ENCODE measurements at regions not wholly inside any gene's neighbourhood (a gene's known extent, or its start where the extent isn't known, plus 50 kb on each side); places are given as distances from the start of the nearest gene placed in this dataset.

DNA sequence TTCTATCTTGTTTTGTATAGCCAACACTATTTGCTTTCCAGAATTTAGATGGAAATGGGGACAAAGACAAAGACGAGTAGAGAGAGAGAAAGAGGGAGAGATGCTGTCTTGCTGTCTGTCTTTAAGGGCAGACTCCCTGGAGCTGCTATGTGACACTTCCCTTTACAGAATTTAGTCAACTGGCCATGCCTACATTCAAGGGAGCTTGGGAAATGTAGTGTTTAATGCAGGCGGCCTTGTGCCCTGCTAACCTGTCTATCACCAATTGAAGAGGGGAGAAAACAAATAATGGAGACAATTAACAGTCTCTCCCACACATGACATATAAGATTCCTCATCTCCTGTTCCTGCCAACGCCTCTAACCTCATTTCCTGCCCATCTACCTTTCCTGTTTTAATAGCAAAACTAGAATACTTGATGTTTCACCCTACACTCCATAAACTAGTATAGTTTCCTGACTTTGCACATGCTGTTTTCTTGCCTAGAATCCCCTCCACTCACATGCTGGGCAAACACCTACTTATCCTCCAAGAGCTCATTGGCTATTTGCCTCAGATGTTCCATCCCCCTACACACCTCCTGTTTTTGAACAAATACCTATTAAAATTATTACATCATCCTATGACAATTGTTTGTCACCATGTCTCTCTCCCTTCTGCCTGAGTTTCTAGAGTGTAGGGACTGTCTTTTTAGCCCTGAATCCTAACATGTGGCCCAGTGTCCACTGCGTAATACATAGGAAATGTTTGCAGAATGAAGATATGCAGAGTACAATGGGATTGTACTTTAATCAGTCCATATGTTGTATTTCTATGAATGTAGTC is 117.2 kb downstream of the SLC25A24 start:
- no peak for DNase-seq (ENCODE audit: low read depth)

DNA sequence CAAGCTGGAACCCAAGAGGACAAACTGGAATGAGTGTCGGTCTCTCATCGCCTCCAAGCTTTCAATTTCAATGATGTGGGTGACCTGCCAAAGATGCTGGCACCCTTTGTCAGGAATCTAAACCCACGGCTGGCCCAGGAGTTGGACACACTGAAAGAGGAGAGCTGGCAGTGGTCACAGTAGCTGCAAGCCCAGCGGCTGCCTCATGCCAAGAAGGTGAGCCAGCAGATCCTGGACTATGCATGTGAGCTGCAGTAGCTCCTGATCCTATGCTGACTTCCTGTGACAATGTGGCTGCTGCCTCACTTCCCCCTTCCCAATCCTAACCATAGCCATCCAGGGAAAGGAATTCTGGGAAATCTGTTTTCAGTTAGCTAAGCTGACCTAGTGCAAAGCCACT is 117.0 kb upstream of the VAV3 start:
- DNase-seq (ENCODE audit: low read depth), result no peak

GRCh38 chr1:108080448-108080847 is 115.5 kb upstream of the VAV3 start:
- no peak for DNase-seq (ENCODE audit: low read depth)

- no peak for DNase-seq (ENCODE audit: low read depth)
These were observed 114.6 kb upstream of the VAV3 start for GRCh38 chr1:108079440-108080025.

DNA sequence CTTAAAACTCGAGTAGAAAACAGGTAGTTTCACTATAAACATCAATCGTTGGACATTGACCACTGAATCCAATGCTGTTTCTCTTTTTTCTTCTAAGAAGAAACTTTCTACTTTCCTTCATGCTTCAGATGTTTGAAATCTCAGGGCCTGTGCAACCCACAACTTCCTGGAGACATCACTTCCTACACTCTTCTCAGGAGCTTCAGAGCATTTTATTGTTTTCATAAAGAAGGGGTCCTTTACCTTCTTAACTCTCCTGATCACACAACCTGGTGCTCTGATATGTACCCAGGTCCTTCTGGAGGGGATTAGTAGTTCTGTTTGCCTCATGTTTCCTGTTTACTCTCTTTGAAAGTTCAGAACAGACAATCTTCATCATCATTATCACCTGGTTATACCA is 113.0 kb upstream of the VAV3 start:
- no peak for DNase-seq (ENCODE audit: low read depth)

- DNase-seq (ENCODE audit: low read depth), result no peak
These were observed 110.1 kb upstream of the VAV3 start for GRCh38 chr1:108075055-108075454.

DNA sequence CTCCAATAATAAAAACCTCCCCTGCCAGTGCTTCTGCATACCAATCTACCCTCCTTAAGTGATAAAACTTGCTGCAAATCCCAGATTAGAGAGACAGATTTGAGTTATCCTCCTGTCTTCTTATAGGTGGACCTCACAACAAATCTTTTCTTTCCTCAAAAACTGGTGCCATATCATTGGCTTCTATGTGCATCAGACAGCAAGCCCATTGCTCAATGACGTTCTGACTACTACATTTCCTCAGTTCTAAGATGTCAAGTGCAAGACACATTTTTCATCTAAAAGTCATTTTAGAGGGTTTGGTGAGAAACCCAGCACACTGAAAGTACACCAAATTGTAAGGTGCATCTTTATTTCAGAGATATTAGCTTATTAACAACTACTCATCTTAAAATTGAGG is 107.8 kb upstream of the VAV3 start:
- no peak for DNase-seq (ENCODE audit: low read depth)

DNA sequence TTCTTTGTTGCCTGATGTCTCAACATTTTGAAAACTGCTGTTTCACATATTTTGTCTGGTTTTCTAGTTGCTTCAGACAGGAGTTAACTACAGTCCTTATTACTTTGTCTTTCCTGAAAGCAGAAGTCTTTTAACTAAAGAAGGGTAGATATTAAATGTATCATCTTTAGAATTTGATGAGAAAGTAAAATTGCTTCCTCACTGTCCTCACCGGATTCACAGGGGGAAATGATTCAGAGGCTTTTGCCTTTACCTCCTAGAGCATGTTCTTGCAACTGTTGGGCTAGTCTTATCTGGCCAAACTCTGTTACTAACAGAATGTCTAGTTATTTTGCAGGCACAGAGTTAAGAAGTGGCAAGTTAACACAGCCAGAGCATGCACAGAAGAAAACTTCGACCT is 107.2 kb upstream of the VAV3 start:
- DNase-seq (ENCODE audit: low read depth), result no peak

DNA sequence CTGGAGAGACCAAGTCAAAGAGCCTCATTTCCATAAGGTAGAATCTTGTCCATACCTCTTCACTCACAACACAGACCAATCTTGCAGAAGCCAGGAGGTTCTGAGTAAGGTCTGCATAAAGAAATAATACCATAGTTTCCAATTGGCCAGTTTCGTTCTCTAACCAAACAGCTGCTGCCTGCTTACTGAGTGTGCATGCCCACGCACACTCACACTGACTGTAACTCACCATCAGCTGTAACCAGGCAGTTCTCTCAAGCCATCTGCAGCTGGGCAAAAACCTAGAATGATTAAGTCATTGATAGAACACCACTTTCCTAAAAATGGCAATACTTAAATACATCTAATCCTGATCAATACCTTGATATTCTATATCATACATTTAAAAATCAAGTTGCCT is 106.6 kb upstream of the VAV3 start:
- no peak for DNase-seq (ENCODE audit: low read depth)

DNA sequence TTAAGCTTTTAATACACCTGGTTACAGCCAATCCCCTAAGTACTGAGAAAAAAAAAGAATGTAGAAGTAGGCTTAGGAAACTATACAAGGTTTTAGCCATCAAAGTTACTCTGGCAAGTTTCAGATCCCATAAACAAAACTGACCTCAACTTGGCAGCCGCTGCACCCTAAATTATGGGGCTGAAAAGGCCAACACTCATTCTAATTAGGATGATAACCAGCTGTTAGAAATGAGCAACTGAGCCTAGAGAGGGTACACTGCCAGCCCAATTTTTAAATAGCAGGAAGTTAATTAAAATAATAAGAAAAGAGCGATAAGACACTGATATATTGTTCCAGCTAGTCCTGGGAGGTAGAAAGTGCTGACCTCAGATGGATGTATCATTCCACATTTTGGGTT is 105.7 kb upstream of the VAV3 start:
- DNase-seq (ENCODE audit: low read depth), result no peak

DNA sequence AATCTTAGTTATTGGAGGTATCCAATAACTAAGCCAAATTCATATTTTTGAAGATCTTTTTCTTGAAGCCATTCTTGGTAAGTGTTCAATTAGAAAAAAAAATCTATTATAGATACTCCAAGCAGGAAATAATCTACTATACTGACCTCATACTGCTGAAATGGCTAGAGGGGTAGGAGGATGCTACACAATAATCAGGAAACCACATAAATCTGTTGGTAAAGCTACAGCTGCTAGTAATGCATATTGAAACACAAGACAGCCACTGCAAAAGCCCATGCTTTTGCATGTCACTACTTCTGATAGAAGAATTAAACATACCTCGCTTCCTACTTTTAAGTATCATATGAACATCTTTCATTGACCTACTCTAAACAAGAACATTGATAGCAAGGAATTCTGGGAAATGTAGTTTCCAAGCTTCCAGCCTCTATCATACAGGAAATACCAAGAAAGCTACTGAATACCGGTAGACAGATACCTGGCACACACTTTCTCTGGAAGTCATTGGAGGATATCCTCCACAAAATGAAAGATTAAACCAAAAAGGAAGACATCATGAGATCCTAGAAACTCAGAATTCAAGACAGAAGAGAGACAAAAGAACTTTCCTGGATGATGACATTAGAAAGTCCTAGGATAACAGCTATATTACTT is 103.0 kb upstream of the VAV3 start:
- DNase-seq (ENCODE audit: low read depth), result no peak

- DNase-seq (ENCODE audit: low read depth), result no peak
These were observed 101.8 kb upstream of the VAV3 start for GRCh38 chr1:108066808-108067207.

- no peak for DNase-seq (ENCODE audit: low read depth)
These were observed 99.3 kb upstream of the VAV3 start for GRCh38 chr1:108064255-108064654.

DNA sequence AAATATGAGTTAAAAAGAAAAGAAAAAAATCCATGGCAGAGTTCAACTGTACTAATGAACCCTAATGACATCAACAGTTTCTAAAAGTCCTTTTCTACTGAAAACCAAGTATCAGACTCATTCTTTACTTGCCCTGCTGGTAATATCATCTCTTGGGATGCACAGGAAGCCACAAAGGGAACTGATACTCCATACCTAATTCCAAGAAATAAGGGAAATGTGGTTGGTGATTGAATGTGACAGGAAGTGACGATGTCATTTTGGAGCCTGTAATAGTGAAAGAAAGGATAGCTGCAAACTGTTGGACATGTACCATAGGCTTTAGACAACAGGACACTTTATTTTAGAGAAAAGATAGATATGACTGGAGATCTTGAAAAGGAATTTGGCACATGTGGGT is 98.7 kb upstream of the VAV3 start:
- no peak for DNase-seq (ENCODE audit: low read depth)

- DNase-seq (ENCODE audit: low read depth), result no peak
These were observed 95.0 kb upstream of the VAV3 start for GRCh38 chr1:108059945-108060344.

DNA sequence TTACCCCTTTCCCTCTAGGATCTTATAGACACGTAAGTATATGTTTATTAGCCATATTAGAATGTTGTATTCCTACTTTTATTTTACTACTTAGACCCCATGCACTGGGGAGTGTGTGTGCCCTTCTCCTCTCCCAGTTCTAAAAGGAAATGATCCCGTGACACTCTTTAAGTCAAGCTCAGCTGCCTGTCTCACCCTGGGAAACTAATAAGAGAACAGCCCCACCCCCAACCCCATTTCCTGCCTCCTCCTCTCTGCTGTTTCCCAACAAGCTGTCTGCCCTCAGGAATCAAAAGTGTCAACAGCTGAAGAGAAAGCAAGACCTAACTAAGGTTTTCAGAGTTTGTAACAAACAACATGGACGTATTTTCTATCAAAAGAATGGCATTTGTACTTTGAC is 92.6 kb upstream of the VAV3 start:
- DNase-seq (ENCODE audit: low read depth), result peak; percentile 25

DNA sequence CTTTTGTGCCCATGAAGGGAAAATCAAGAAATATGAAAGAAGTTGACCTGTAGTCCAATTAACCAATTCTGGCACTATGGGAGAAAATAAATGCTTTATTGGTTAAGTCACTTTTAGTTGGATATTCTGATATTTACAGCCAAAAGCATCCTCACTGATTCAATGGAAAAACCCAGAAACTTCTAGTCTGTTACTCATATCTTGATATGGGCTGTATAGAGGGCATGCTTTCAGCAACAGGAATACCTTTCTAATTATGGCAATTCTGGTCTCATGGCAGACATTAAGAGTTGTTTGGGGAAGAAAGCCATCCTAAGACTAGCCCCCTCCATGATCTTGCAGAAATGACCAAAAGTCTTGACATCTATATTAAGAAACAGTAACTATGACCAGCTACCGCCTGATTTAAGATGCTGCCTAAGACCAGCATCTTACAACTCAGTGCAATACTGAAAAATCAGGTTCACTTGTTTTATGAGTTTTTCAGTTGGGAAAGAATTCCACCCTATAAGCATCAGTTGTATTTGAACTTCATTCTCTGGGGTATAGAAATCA is 91.5 kb upstream of the VAV3 start:
- DNase-seq (ENCODE audit: low read depth), result no peak

GRCh38 chr1:108055387-108055786 is 90.4 kb upstream of the VAV3 start:
- no peak for DNase-seq (ENCODE audit: low read depth)

DNA sequence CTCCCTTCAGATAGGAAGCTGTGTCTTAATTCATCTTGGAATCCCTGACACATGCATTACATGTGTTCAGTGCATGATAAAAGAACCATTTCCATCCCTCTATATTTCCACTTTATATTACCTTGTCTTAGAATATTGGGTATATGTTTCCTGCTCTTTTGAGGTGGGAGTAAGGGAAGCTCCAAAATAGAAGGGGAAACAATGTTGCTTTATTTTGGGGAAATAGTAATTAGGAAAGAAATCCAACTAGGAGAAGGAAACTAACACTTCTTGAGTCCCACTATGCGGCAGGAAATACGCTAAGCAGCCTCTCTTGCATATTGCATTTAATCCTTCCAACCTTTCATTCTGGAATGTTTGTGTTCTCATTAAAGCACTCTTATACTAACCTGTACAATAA is 89.4 kb upstream of the VAV3 start:
- no peak for DNase-seq (ENCODE audit: low read depth)

- DNase-seq (ENCODE audit: low read depth), result peak; percentile 18
These were observed 88.5 kb upstream of the VAV3 start for GRCh38 chr1:108053270-108054013.

DNA sequence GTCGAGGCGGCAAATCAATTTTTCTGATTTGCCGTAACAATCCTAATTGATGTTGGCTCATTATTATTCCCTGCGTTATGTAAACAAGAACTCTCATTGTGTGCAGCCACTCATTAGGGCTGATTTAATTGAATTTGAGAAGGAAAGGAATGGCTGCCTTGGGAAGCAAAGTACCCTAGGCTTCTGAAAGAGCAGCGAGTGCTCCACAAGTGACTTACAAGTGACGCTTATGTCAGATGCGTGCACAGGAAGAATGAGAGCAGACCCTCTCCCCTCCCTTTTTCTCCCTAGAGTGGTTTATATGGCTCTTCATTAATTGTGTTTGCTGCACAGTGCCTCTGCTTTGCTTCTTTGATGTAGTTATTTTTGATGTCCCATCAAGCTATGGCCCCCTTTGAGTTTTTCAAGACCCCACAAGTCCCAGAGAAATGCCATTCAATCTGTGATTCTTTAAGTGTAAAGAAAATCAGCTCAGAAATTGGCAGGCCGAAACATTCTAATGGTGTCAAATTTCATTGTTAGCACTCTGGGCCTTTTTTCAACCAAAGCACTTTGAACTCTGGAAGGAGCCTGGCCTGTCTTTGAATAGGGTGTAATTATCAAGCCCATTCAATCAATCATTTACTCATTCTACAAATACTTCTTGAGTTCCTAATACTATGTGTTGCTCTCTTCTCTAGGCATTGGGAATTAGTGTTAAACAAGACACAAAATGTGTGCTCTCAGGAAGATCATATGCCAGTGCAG is 86.8 kb upstream of the VAV3 start:
- DNase-seq (ENCODE audit: low read depth), result no peak
